Hepatocyte (in vitro differentiated cells): ENCODE measurements at regions not wholly inside any gene's neighbourhood (a gene's known extent, or its start where the extent isn't known, plus 50 kb on each side); places are given as distances from the start of the nearest gene placed in this dataset.

Experiments
- DNase-seq: peaks from one replicate; pipeline ENCODE4 v3.0.0-alpha.2; 2016; ENCODE audit warnings: low spot score
- H2AFZ ChIP-seq: fragments of 200-600 bp; sonication (generic); 2 replicates; pipeline ENCODE4 v1.6.0; 2016; ENCODE audit warnings: antibody characterized with exemption, mild to moderate bottlenecking
- H3K27ac ChIP-seq: fragments of 200-600 bp; sonication (generic); 2 replicates; pipeline ENCODE4 v1.5.1; 2016; ENCODE audit warnings: mild to moderate bottlenecking
- H3K27me3 ChIP-seq: fragments of 200-600 bp; sonication (generic); 2 replicates; pipeline ENCODE4 v1.6.1; 2016
- H3K36me3 ChIP-seq: fragments of 200-600 bp; sonication (generic); replicated peaks from 2 replicates; pipeline ENCODE4 v1.5.1; 2016; ENCODE audit warnings: low read depth; ENCODE audit not compliant: insufficient read depth
- H3K4me1 ChIP-seq: fragments of 200-600 bp; sonication (generic); 2 replicates; pipeline ENCODE4 v1.5.1; 2016; ENCODE audit warnings: mild to moderate bottlenecking, moderate library complexity; ENCODE audit not compliant: insufficient read depth
- H3K4me2 ChIP-seq: fragments of 200-600 bp; sonication (generic); 2 replicates; pipeline ENCODE4 v1.6.0; 2016
- H3K4me3 ChIP-seq: fragments of 200-600 bp; sonication (generic); 2 replicates; pipeline ENCODE4 v1.5.1; 2016; ENCODE audit warnings: mild to moderate bottlenecking
- H3K79me2 ChIP-seq: fragments of 200-600 bp; sonication (generic); 2 replicates; pipeline ENCODE4 v1.6.0; 2017; ENCODE audit warnings: mild to moderate bottlenecking
- H3K9me2 ChIP-seq: fragments of 200-600 bp; sonication (generic); replicated peaks from 2 replicates; pipeline ENCODE4 v1.6.0; 2017; ENCODE audit warnings: mild to moderate bottlenecking; ENCODE audit not compliant: insufficient read depth
- H3K9me3 ChIP-seq: fragments of 200-600 bp; sonication (generic); 2 replicates; pipeline ENCODE4 v1.5.1; 2016; ENCODE audit warnings: low read depth, mild to moderate bottlenecking
- H4K20me1 ChIP-seq: fragments of 200-600 bp; sonication (generic); 2 replicates; pipeline ENCODE4 v1.6.0; 2016; ENCODE audit warnings: mild to moderate bottlenecking; ENCODE audit not compliant: insufficient read depth, poor library complexity, severe bottlenecking
- CTCF ChIP-seq: fragments of 200-600 bp; sonication (generic); IDR thresholded peaks from 2 replicates; pipeline ENCODE4 v1.5.1; 2016; ENCODE audit warnings: antibody characterized with exemption, mild to moderate bottlenecking; ENCODE audit not compliant: poor library complexity
- EZH2 ChIP-seq: fragments of 200-600 bp; sonication (generic); IDR thresholded peaks from 2 replicates; pipeline ENCODE4 v1.6.1; 2016; ENCODE audit warnings: antibody characterized with exemption, mild to moderate bottlenecking, borderline replicate concordance
- EZH2phosphoT487 ChIP-seq: fragments of 200-600 bp; sonication (generic); IDR thresholded peaks from one replicate; pipeline ENCODE4 v1.6.1; 2018; ENCODE audit warnings: antibody characterized with exemption, mild to moderate bottlenecking, low read depth, moderate library complexity; ENCODE audit not compliant: unreplicated experiment, severe bottlenecking
- WGBS: methylation state at CpG from one replicate; pipeline ENCODE4 v1.1.6; 2016; ENCODE audit warnings: low lambda C conversion rate; ENCODE audit errors: missing lambda C conversion rate; 5-methylcytosine and 5-hydroxymethylcytosine counted together

GRCh38 chr1:29585201-29585600, 348.9 kb downstream of the PTPRU start:
- H3K4me3 ChIP-seq = no peak overlapping the region
- 78% methylated on average over 7 of the region's 7 CpGs for WGBS
- no peaks in the 10 kb centered on the region for H3K27me3 ChIP-seq
- no peak for DNase-seq
- H3K79me2 ChIP-seq = no peaks in the 10 kb centered on the region
- H3K4me1 ChIP-seq = no peaks in the 10 kb centered on the region
- no peak overlapping the region for H3K4me2 ChIP-seq
- H3K27ac ChIP-seq = no peak overlapping the region
- H3K9me3 ChIP-seq = no peaks in the 10 kb centered on the region
- H3K9me2 ChIP-seq = no peaks in the 10 kb centered on the region
- H4K20me1 ChIP-seq = no peaks in the 10 kb centered on the region
- TF ChIP-seq EZH2phosphoT487 = no peak
- TF ChIP-seq EZH2 = no peak
- no peak for TF ChIP-seq CTCF
- H3K36me3 ChIP-seq = no peaks in the 10 kb centered on the region
- no peak overlapping the region for H2AFZ ChIP-seq

GRCh38 chr1:29584776-29585175, 348.5 kb downstream of the PTPRU start:
- no peaks in the 10 kb centered on the region for H3K27me3 ChIP-seq
- no peak for DNase-seq
- no peak overlapping the region for H3K4me2 ChIP-seq

GRCh38 chr1:29584362-29584761, 348.0 kb downstream of the PTPRU start:
- no peak overlapping the region for H2AFZ ChIP-seq
- 70% methylated on average over 3 of the region's 3 CpGs for WGBS
- H3K4me3 ChIP-seq = no peak overlapping the region
- no peaks in the 10 kb centered on the region for H3K9me3 ChIP-seq
- TF ChIP-seq EZH2phosphoT487 = no peak
- TF ChIP-seq EZH2 = no peak
- no peak for TF ChIP-seq CTCF
- H3K36me3 ChIP-seq = no peaks in the 10 kb centered on the region
- no peaks in the 10 kb centered on the region for H3K9me2 ChIP-seq
- no peak overlapping the region for H3K27ac ChIP-seq
- no peaks in the 10 kb centered on the region for H3K27me3 ChIP-seq
- H3K4me2 ChIP-seq = no peak overlapping the region
- H3K79me2 ChIP-seq = no peaks in the 10 kb centered on the region
- no peaks in the 10 kb centered on the region for H4K20me1 ChIP-seq
- H3K4me1 ChIP-seq = no peaks in the 10 kb centered on the region
- DNase-seq = no peak

More at GRCh38 chr1:29584776-29585175, 348.5 kb downstream of the PTPRU start:
- H3K9me2 ChIP-seq = no peaks in the 10 kb centered on the region
- no peaks in the 10 kb centered on the region for H3K9me3 ChIP-seq
- no peak overlapping the region for H2AFZ ChIP-seq
- H3K4me3 ChIP-seq = no peak overlapping the region
- no peaks in the 10 kb centered on the region for H3K79me2 ChIP-seq
- H3K27ac ChIP-seq = no peak overlapping the region
- TF ChIP-seq EZH2phosphoT487 (no peak), EZH2 (no peak), CTCF (no peak)
- WGBS = 74% methylated on average over 10 of the region's 10 CpGs
- H3K36me3 ChIP-seq = no peaks in the 10 kb centered on the region
- H3K4me1 ChIP-seq = no peaks in the 10 kb centered on the region
- no peaks in the 10 kb centered on the region for H4K20me1 ChIP-seq

DNA sequence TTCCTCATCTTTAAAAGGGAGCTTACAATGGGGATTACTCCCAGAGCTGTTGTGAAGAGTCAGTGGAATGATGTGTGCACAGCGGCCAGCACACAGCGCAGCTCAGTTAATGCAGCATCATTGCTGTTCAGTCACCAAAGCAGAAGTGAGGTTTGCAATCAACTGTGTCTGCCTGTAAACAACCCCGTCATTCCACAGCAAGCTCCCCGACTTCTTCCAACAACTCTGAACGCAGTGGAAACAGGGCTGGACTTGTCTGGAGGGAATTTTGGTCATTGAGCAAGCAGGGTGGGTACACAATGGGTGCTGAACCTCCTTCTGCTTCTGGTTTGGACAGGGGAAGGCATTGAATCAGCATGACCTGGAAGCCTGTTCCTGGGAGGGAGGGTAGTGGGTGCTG, 347.4 kb downstream of the PTPRU start:
- H3K4me2 ChIP-seq = no peak overlapping the region
- H3K9me3 ChIP-seq = no peaks in the 10 kb centered on the region
- no peaks in the 10 kb centered on the region for H3K9me2 ChIP-seq
- H3K27me3 ChIP-seq = no peaks in the 10 kb centered on the region
- no peaks in the 10 kb centered on the region for H3K36me3 ChIP-seq
- TF ChIP-seq EZH2 (no peak), EZH2phosphoT487 (no peak), CTCF (no peak)
- no peaks in the 10 kb centered on the region for H4K20me1 ChIP-seq
- no peak for DNase-seq
- H3K4me1 ChIP-seq = no peaks in the 10 kb centered on the region
- H3K4me3 ChIP-seq = no peak overlapping the region
- 95% methylated on average over 5 of the region's 5 CpGs for WGBS
- no peak overlapping the region for H3K27ac ChIP-seq
- no peaks in the 10 kb centered on the region for H3K79me2 ChIP-seq
- no peak overlapping the region for H2AFZ ChIP-seq
